CD4-positive, alpha-beta T cell (primary cell): ENCODE measurements at regions not wholly inside any gene's neighbourhood (a gene's known extent, or its start where the extent isn't known, plus 50 kb on each side); places are given as distances from the start of the nearest gene placed in this dataset.

Source experiments
- ATAC-seq: fragments of 200-7000 bp; cut with Tn5 transposase; one replicate; pipeline ENCODE4 v1.10.0; 2022; ENCODE audit warnings: mild to moderate bottlenecking; ENCODE audit not compliant: poor library complexity
- CTCF ChIA-PET: fragments of 350-600 bp; sonication (Branson Sonifier 250); formaldehyde crosslinking; loops from one replicate; lab custom pipeline; 2021; ENCODE audit warnings: antibody characterized with exemption, inconsistent platforms; lab: Charles Lee
- POLR2A ChIA-PET: fragments of 350-600 bp; sonication (Branson Sonifier 250); formaldehyde crosslinking; loops from one replicate; lab custom pipeline; 2021; ENCODE audit warnings: antibody characterized with exemption, inconsistent platforms; lab: Charles Lee
- DNase-seq, 14 experiments: peaks; one replicate each; pipeline ENCODE4 v3.0.0-alpha.2; 2013 to 2020; ENCODE audit warnings: mixed read lengths in 2 of 14
- H3K27ac ChIP-seq, 2 donors: one replicate each; pipeline versions ENCODE4 v1.5.1 to v1.7.0; 2013; ENCODE audit warnings: low read length in 2 of 2, low read depth in 1 of 2, mild to moderate bottlenecking in 1 of 2
- H3K27me3 ChIP-seq, 2 experiments: 1 replicate in 1 of 2; 2 replicates in 1 of 2; pipeline versions ENCODE4 v1.6.1 to v1.7.0; 2013; ENCODE audit warnings: low read length in 2 of 2, control low read depth in 1 of 2, mild to moderate bottlenecking in 1 of 2, moderate library complexity in 1 of 2; ENCODE audit not compliant: insufficient read depth in 2 of 2, control insufficient read depth in 1 of 2
- H3K36me3 ChIP-seq: one replicate; pipeline ENCODE4 v1.6.1; 2013; ENCODE audit warnings: low read length, control low read depth; ENCODE audit not compliant: insufficient read depth
- H3K4me1 ChIP-seq: one replicate; pipeline ENCODE4 v1.6.1; 2013; ENCODE audit warnings: low read length, control low read depth; ENCODE audit not compliant: insufficient read depth
- H3K4me3 ChIP-seq: one replicate; pipeline ENCODE4 v1.5.1; 2013; ENCODE audit warnings: mild to moderate bottlenecking, low read length, moderate library complexity
- H3K9me3 ChIP-seq, 2 experiments: 1 replicate in 1 of 2; 2 replicates in 1 of 2; pipeline versions ENCODE4 v1.6.1 to v1.7.0; 2013; ENCODE audit warnings: low read length in 2 of 2, mild to moderate bottlenecking in 2 of 2, control low read depth in 1 of 2, moderate library complexity in 1 of 2; ENCODE audit not compliant: control insufficient read depth in 1 of 2, insufficient read depth in 1 of 2
- H3K27ac Mint-ChIP-seq: one replicate; pipeline ENCODE4 v1.8.0; 2020; ENCODE audit warnings: mixed read lengths
- H3K27me3 Mint-ChIP-seq: one replicate; pipeline ENCODE4 v1.8.0; 2021; ENCODE audit warnings: mixed read lengths
- H3K36me3 Mint-ChIP-seq: one replicate; pipeline ENCODE4 v1.8.0; 2021; ENCODE audit warnings: low read depth, mixed read lengths
- H3K4me1 Mint-ChIP-seq: one replicate; pipeline ENCODE4 v1.8.0; 2021; ENCODE audit warnings: low read depth, mixed read lengths
- H3K4me3 Mint-ChIP-seq: one replicate; pipeline ENCODE4 v1.8.0; 2020; ENCODE audit warnings: mild to moderate bottlenecking, mixed read lengths
- H3K9me3 Mint-ChIP-seq: one replicate; pipeline ENCODE4 v1.8.0; 2020; ENCODE audit warnings: mixed read lengths
- CTCF ChIP-seq: fragments of 200-600 bp; IDR thresholded peaks from one replicate; pipeline ENCODE4 v1.8.0; 2022; ENCODE audit warnings: antibody characterized with exemption, mild to moderate bottlenecking
- intact Hi-C, 2 experiments: fragments of 100-400 bp; cut with DNase I in 1 of 2; cut with micrococcal nuclease in 1 of 2; formaldehyde crosslinking; loops; one replicate each; pipeline versions ENCODE4 v1.15.1 to v1.9.0; 2023 to 2025; cut with DNase I, micrococcal nuclease

GRCh38 chr15:38035701-38036100 is 101.3 kb downstream of the TMCO5A start:
- TF ChIP-seq CTCF, result no peak
- H3K4me3 ChIP-seq, result no peak overlapping the region
- Mint-ChIP-seq H3K4me3 (no peak overlapping the region), H3K36me3 (no peaks in the 10 kb centered on the region), H3K27ac (no peak overlapping the region), H3K9me3 (no peaks in the 10 kb centered on the region), H3K27me3 (peaks cover 25% of the 10 kb centered on the region), H3K4me1 (no peaks in the 10 kb centered on the region)
- DNase-seq, result no peak
- H3K36me3 ChIP-seq, result no peaks in the 10 kb centered on the region
- no peaks in the 10 kb centered on the region for H3K4me1 ChIP-seq
- ATAC-seq, result no peak
- POLR2A ChIA-PET, result no interaction called here
- no peaks in the 10 kb centered on the region for H3K27me3 ChIP-seq
- intact Hi-C loops, result no loop called here
- CTCF ChIA-PET, result no interaction called here
- no peak overlapping the region for H3K27ac ChIP-seq
- no peaks in the 10 kb centered on the region for H3K9me3 ChIP-seq

- H3K36me3 Mint-ChIP-seq, result no peaks in the 10 kb centered on the region
- TF ChIP-seq CTCF, result no peak
- ChIA-PET POLR2A (no interaction called here), CTCF (no interaction called here)
- H3K4me1 Mint-ChIP-seq, result no peaks in the 10 kb centered on the region
- Histone ChIP-seq H3K4me3 (no peak overlapping the region), H3K4me1 (no peaks in the 10 kb centered on the region), H3K27ac (no peak overlapping the region), H3K9me3 (no peaks in the 10 kb centered on the region), H3K36me3 (no peaks in the 10 kb centered on the region), H3K27me3 (no peaks in the 10 kb centered on the region)
- no peak overlapping the region for H3K27ac Mint-ChIP-seq
- no peaks in the 10 kb centered on the region for H3K9me3 Mint-ChIP-seq
- peaks cover 25% of the 10 kb centered on the region for H3K27me3 Mint-ChIP-seq
- DNase-seq (no peak), ATAC-seq (no peak)
- intact Hi-C loops, result no loop called here
- no peak overlapping the region for H3K4me3 Mint-ChIP-seq
These were observed 102.4 kb downstream of the TMCO5A start for GRCh38 chr15:38036790-38037338.

- Histone ChIP-seq H3K4me3 (no peak overlapping the region), H3K27me3 (peaks cover 0 to 3% of the 10 kb centered on the region in 2 experiments), H3K9me3 (peaks cover 0 to 3% of the 10 kb centered on the region in 2 experiments), H3K36me3 (no peaks in the 10 kb centered on the region), H3K4me1 (no peaks in the 10 kb centered on the region), H3K27ac (no peak overlapping the region)
- Mint-ChIP-seq H3K27ac (no peak overlapping the region), H3K4me3 (no peak overlapping the region), H3K36me3 (no peaks in the 10 kb centered on the region), H3K27me3 (peaks cover 25% of the 10 kb centered on the region), H3K4me1 (no peaks in the 10 kb centered on the region), H3K9me3 (no peaks in the 10 kb centered on the region)
- intact Hi-C loops, result no loop called here
- ATAC-seq (no peak), DNase-seq (no peak)
- POLR2A ChIA-PET, result no interaction called here
- CTCF ChIA-PET, result no interaction called here
- no peak for TF ChIP-seq CTCF
These were observed 104.4 kb downstream of the TMCO5A start for GRCh38 chr15:38038659-38039442.
